H1 (cell line): ENCODE measurements at regions not wholly inside any gene's neighbourhood (a gene's known extent, or its start where the extent isn't known, plus 50 kb on each side); places are given as distances from the start of the nearest gene placed in this dataset.

ENCODE experiments used
- CTCF ChIA-PET: fragments of 300-600 bp; sonication (Branson Sonifier 250); formaldehyde crosslinking; loops from one replicate; lab custom pipeline; 2021; ENCODE audit not compliant: partially characterized antibody; lab: Charles Lee
- POLR2A ChIA-PET: fragments of 300-600 bp; sonication (Branson Sonifier 250); formaldehyde crosslinking; loops from one replicate; lab custom pipeline; 2021; ENCODE audit warnings: inconsistent platforms; ENCODE audit not compliant: partially characterized antibody; lab: Charles Lee
- DNase-seq, 2 experiments: peaks; one replicate each; pipeline versions ENCODE4 v3.0.0 to v3.0.0-alpha.2; 2010 to 2022; ENCODE audit warnings: low spot score in 2 of 2, low read depth in 1 of 2, mixed read lengths in 1 of 2
- FAIRE-seq: peaks from 2 replicates; lab custom pipeline; 2011; peaks lifted over from hg19 to GRCh38; lab: Jason Lieb, UNC
- H2AFZ ChIP-seq: 2 replicates; pipeline ENCODE4 v1.8.1; 2012; ENCODE audit warnings: low read length, inconsistent platforms
- H2AK5ac ChIP-seq: 2 replicates; pipeline ENCODE4 v1.6.1; 2013; ENCODE audit warnings: low read depth, low read length
- H2BK120ac ChIP-seq: replicated peaks from 2 replicates; pipeline ENCODE3; 2013; ENCODE audit warnings: low read depth, low read length, inconsistent platforms
- H2BK12ac ChIP-seq: 2 replicates; pipeline ENCODE4 v1.6.1; 2013; ENCODE audit warnings: low read depth, low read length
- H2BK15ac ChIP-seq: 2 replicates; pipeline ENCODE4 v1.6.1; 2013; ENCODE audit warnings: low read length
- H2BK20ac ChIP-seq: 2 replicates; pipeline ENCODE4 v1.6.1; 2013; ENCODE audit warnings: low read length
- H2BK5ac ChIP-seq: 2 replicates; pipeline ENCODE4 v1.6.1; 2013; ENCODE audit warnings: low read depth, low read length
- H3K14ac ChIP-seq: 2 replicates; pipeline ENCODE4 v1.6.1; 2013; ENCODE audit warnings: inconsistent platforms; ENCODE audit not compliant: insufficient read length
- H3K18ac ChIP-seq: 2 replicates; pipeline ENCODE4 v1.6.1; 2013; ENCODE audit warnings: low read length; ENCODE audit errors: extremely low read depth
- H3K23ac ChIP-seq: 2 replicates; pipeline ENCODE4 v1.6.1; 2013; ENCODE audit warnings: inconsistent platforms; ENCODE audit not compliant: insufficient read length
- H3K23me2 ChIP-seq: 2 replicates; pipeline ENCODE4 v1.6.1; 2013; ENCODE audit warnings: low read depth, low read length
- H3K27ac ChIP-seq: 2 replicates; pipeline ENCODE4 v1.6.1; 2011; ENCODE audit warnings: low read depth, low read length, inconsistent platforms
- H3K27me3 ChIP-seq, 4 experiments: replicated peaks in 1 of 4; 1 replicate in 1 of 4; 2 replicates in 3 of 4; pipeline versions ENCODE4 v1.6.1 to v1.8.1; 2011 to 2013; ENCODE audit warnings: low read length in 3 of 4, mild to moderate bottlenecking in 3 of 4, inconsistent platforms in 2 of 4, mixed read lengths in 2 of 4, moderate library complexity in 1 of 4; ENCODE audit not compliant: control insufficient read depth in 3 of 4, insufficient read depth in 3 of 4; ENCODE audit errors: extremely low read depth in 1 of 4
- H3K36me3 ChIP-seq, 4 experiments: 2 replicates each; pipeline versions ENCODE4 v1.6.1 to v1.8.1; 2011 to 2013; ENCODE audit warnings: mild to moderate bottlenecking in 4 of 4, low read length in 3 of 4, moderate library complexity in 2 of 4, control low read depth in 1 of 4, inconsistent platforms in 1 of 4; ENCODE audit not compliant: insufficient read depth in 4 of 4, control insufficient read depth in 2 of 4
- H3K4ac ChIP-seq: replicated peaks from 2 replicates; pipeline ENCODE3; 2013; ENCODE audit warnings: low read length, low read depth, mixed read lengths, inconsistent platforms; ENCODE audit not compliant: insufficient read length
- H3K4me1 ChIP-seq, 4 experiments: replicated peaks in 1 of 4; 1 replicate in 1 of 4; 2 replicates in 3 of 4; pipeline versions ENCODE4 v1.6.1 to v1.8.1; 2011 to 2013; ENCODE audit warnings: low read length in 3 of 4, inconsistent platforms in 2 of 4, mixed read lengths in 1 of 4; ENCODE audit not compliant: insufficient read depth in 4 of 4, control insufficient read depth in 3 of 4
- H3K4me2 ChIP-seq, 2 experiments: 2 replicates each; pipeline versions ENCODE4 v1.6.1 to v1.8.1; 2011 to 2013; ENCODE audit warnings: low read depth in 2 of 2, low read length in 2 of 2, control low read depth in 1 of 2, inconsistent platforms in 1 of 2, mild to moderate bottlenecking in 1 of 2; ENCODE audit not compliant: insufficient read depth in 1 of 2
- H3K4me3 ChIP-seq, 4 experiments: fragments of 200-600, 300-600 bp in 1 of 4; sonication (generic), shearing (Covaris generic), sonication (Bioruptor Twin) in 1 of 4; 2 replicates each; pipeline versions ENCODE4 v1.5.1 to v1.8.1; 2011 to 2016; ENCODE audit warnings: low read length in 4 of 4, low read depth in 3 of 4, control low read depth in 2 of 4, inconsistent platforms in 2 of 4, mild to moderate bottlenecking in 2 of 4, mixed read lengths in 1 of 4, moderate library complexity in 1 of 4; ENCODE audit not compliant: insufficient read depth in 2 of 4; ENCODE audit errors: extremely low read depth in 1 of 4
- H3K56ac ChIP-seq: replicated peaks from 2 replicates; pipeline ENCODE3; 2013; ENCODE audit warnings: low read depth, mild to moderate bottlenecking, mixed read lengths, low read length, inconsistent platforms; ENCODE audit not compliant: insufficient read length
- H3K79me1 ChIP-seq: 2 replicates; pipeline ENCODE4 v1.6.1; 2013; ENCODE audit warnings: low read depth, low read length, control low read depth
- H3K79me2 ChIP-seq, 2 experiments: 2 replicates each; pipeline versions ENCODE4 v1.6.1 to v1.8.1; 2012 to 2013; ENCODE audit warnings: low read length in 2 of 2, mild to moderate bottlenecking in 2 of 2, inconsistent platforms in 1 of 2; ENCODE audit not compliant: insufficient read depth in 2 of 2, control insufficient read depth in 1 of 2
- H3K9ac ChIP-seq, 4 experiments: replicated peaks in 1 of 4; 1 replicate in 1 of 4; 2 replicates in 3 of 4; pipeline versions ENCODE4 v1.6.1 to v1.8.1; 2011 to 2013; ENCODE audit warnings: low read depth in 3 of 4, low read length in 3 of 4, control low read depth in 2 of 4, mild to moderate bottlenecking in 2 of 4, moderate library complexity in 2 of 4, inconsistent platforms in 1 of 4; ENCODE audit errors: extremely low read depth in 1 of 4
- H3K9me3 ChIP-seq, 2 experiments: 2 replicates each; pipeline versions ENCODE4 v1.6.1 to v1.8.1; 2012 to 2013; ENCODE audit warnings: mild to moderate bottlenecking in 2 of 2, moderate library complexity in 2 of 2, control low read depth in 1 of 2, inconsistent platforms in 1 of 2, low read depth in 1 of 2, low read length in 1 of 2, mixed read lengths in 1 of 2; ENCODE audit not compliant: insufficient read depth in 2 of 2
- H4K20me1 ChIP-seq, 2 experiments: replicated peaks in 1 of 2; 2 replicates each; pipeline versions ENCODE3 to v1.8.1; 2011 to 2013; ENCODE audit warnings: inconsistent platforms in 2 of 2, low read length in 2 of 2, mild to moderate bottlenecking in 1 of 2; ENCODE audit not compliant: insufficient read depth in 2 of 2, control insufficient read depth in 1 of 2
- H4K5ac ChIP-seq: 2 replicates; pipeline ENCODE4 v1.6.1; 2013; ENCODE audit warnings: low read length, low read depth, mixed read lengths, inconsistent platforms; ENCODE audit not compliant: insufficient read length
- H4K8ac ChIP-seq: 2 replicates; pipeline ENCODE4 v1.8.0; 2013; ENCODE audit warnings: mild to moderate bottlenecking, moderate library complexity, low read length, inconsistent platforms; ENCODE audit not compliant: insufficient read depth; ENCODE audit errors: extremely low read depth
- H4K91ac ChIP-seq: replicated peaks from 2 replicates; pipeline ENCODE3; 2013; ENCODE audit warnings: low read length, mixed read lengths, inconsistent platforms; ENCODE audit not compliant: insufficient read length
- ASH2L ChIP-seq: fragments of 200-600, 300-600 bp; sonication (generic); IDR thresholded peaks from one replicate; pipeline ENCODE4 v1.7.1; 2017; ENCODE audit warnings: low read length
- BACH1 ChIP-seq: IDR thresholded peaks from 2 replicates; pipeline ENCODE4 v1.6.1; 2012; ENCODE audit warnings: low read length, improper control_type of control experiment
- HDAC2 ChIP-seq, 2 experiments: fragments of 300-600 bp in 1 of 2; sonication (generic) in 1 of 2; IDR thresholded peaks; 2 replicates each; pipeline ENCODE4 v1.6.1; 2011 to 2012; ENCODE audit warnings: low read depth in 2 of 2, low read length in 2 of 2, mild to moderate bottlenecking in 2 of 2, moderate library complexity in 2 of 2, borderline replicate concordance in 1 of 2, inconsistent platforms in 1 of 2
- KDM4A ChIP-seq: IDR thresholded peaks from one replicate; pipeline ENCODE4 v1.7.1; 2012; ENCODE audit warnings: low read depth, mild to moderate bottlenecking, moderate library complexity, low read length, inconsistent platforms; ENCODE audit not compliant: severe bottlenecking
- PHF8 ChIP-seq: fragments of 200-600 bp; sonication (generic); conservative IDR thresholded peaks from 2 replicates; pipeline ENCODE4 v1.7.1; 2012; ENCODE audit warnings: low read depth, mild to moderate bottlenecking, inconsistent platforms, low read length, moderate library complexity
- POLR2A ChIP-seq, 2 experiments: IDR thresholded peaks; 1 replicate in 1 of 2; 2 replicates in 1 of 2; pipeline ENCODE4 v1.6.1; 2011; ENCODE audit warnings: low read depth in 2 of 2, low read length in 2 of 2, mild to moderate bottlenecking in 2 of 2; ENCODE audit errors: control extremely low read depth in 1 of 2
- POU5F1 ChIP-seq: IDR thresholded peaks from 2 replicates; pipeline ENCODE4 v1.6.1; 2011; ENCODE audit warnings: low read depth, mild to moderate bottlenecking, low read length, moderate library complexity
- RAD21 ChIP-seq, 2 experiments: IDR thresholded peaks in 1 of 2; conservative IDR thresholded peaks in 1 of 2; 2 replicates each; pipeline ENCODE4 v1.6.1; 2011; ENCODE audit warnings: low read depth in 2 of 2, low read length in 2 of 2, improper control_type of control experiment in 1 of 2, inconsistent platforms in 1 of 2, mild to moderate bottlenecking in 1 of 2, moderate library complexity in 1 of 2
- SAP30 ChIP-seq: fragments of 300-600 bp; sonication (generic); IDR thresholded peaks from 2 replicates; pipeline ENCODE4 v1.7.1; 2012; ENCODE audit warnings: low read length, moderate library complexity, mild to moderate bottlenecking, inconsistent platforms; ENCODE audit not compliant: insufficient read depth, insufficient replicate concordance
- SP1 ChIP-seq: IDR thresholded peaks from 2 replicates; pipeline ENCODE4 v1.6.1; 2011; ENCODE audit warnings: low read depth, low read length
- TAF7 ChIP-seq: optimal IDR thresholded peaks from 2 replicates; pipeline ENCODE3; 2011; ENCODE audit warnings: low read depth, mild to moderate bottlenecking, inconsistent platforms, low read length, moderate library complexity, borderline replicate concordance
- WGBS, 2 experiments: shearing (Covaris generic) in 1 of 2; methylation state at CpG; one replicate each; pipeline versions ENCODE4 v1.1.6 to v1.1.7; 2013 to 2015; ENCODE audit warnings: low lambda C conversion rate in 2 of 2, mixed read lengths in 2 of 2, inconsistent platforms in 1 of 2, low coverage in 1 of 2, missing lambda C conversion rate in 1 of 2; ENCODE audit not compliant: insufficient replicate concordance in 2 of 2, insufficient coverage in 1 of 2, insufficient read length in 1 of 2; ENCODE audit errors: extremely low coverage in 1 of 2, missing lambda C conversion rate in 1 of 2; 5-methylcytosine and 5-hydroxymethylcytosine counted together

DNA sequence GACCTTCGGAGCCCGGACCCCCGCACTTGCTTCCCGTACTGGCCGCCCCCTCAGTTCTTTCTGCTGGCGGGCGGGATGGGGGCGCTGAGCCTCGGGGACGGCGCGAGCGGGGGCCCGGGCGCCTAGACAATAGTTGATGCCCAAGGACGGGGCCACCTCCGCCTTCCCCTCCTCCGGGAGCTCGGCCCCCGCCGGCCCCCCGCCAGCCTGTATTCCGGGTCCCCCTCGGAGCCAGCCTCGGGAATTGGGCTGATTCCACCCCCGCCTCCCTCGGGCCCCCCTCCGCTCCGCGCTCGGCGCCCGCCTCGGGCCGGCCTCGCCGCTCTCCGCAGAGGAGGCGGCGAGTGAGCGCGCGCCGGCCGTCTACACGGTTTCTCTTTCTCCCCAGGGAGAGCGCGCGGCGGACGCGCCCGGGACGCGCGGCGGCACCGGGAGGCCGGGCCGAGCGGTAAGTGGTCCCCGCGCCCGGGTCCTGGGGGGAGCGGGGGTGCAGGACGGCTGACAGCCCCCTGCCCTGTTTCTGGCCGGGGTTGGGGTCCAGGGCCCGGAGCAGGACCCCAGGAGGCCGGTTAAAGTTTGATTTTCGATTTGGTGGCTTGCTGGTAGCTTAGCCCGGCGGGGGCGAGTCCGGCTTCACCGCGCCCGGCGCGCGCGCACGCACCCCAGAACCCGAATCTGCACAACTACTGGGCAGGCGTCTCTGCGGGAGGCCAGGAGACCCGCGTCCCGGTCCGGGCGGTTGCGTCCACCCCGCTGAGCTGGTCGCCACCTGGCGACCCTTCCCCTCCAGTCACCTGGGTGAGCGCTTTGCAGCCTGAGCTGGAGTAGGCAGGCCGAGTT is 413.7 kb downstream of the PCNX1 start:
- FAIRE-seq, result no peak
- peak overlapping the region; percentile 88 to 91 for H3K4me2 ChIP-seq
- H3K79me1 ChIP-seq, result no peaks in the 10 kb centered on the region
- H4K8ac ChIP-seq, result peak overlapping the region; percentile 95
- ChIA-PET CTCF (interaction anchor here (0.6 to 1.9 kb wide), 6 partner anchors 11 to 182 kb away, joined by 3 to 8 read pairs (median 3); no protein-coding TSS in a partner anchor), POLR2A (interaction anchor here (0.7 to 2.9 kb wide), 25 partner anchors 10 to 680 kb away, joined by 3 to 19 read pairs (median 3); partner anchors contain the start of gene MAP3K9)
- peaks cover 3% of the 10 kb centered on the region; the same call in 1 of the 2 replicates for H3K23me2 ChIP-seq
- peak overlapping the region; percentile 3 for H2BK120ac ChIP-seq
- H3K9ac ChIP-seq, result peak overlapping the region; percentile 73 to 91 (median 80)
- H3K27ac ChIP-seq, result peak overlapping the region; percentile 79
- H3K79me2 ChIP-seq, result peaks cover 0 to 46% of the 10 kb centered on the region in 2 experiments; a peak in 3 of 4 replicates
- peak overlapping the region; percentile 40 for H3K56ac ChIP-seq
- no peak overlapping the region for H2BK20ac ChIP-seq
- no peak overlapping the region for H2AFZ ChIP-seq
- H2AK5ac ChIP-seq, result no peak overlapping the region
- peak overlapping the region; percentile 75 for H4K91ac ChIP-seq
- no peaks in the 10 kb centered on the region for H3K27me3 ChIP-seq
- H2BK15ac ChIP-seq, result no peak overlapping the region; the same call in 1 of the 2 replicates
- peaks cover 2% of the 10 kb centered on the region in 2 experiments for H4K20me1 ChIP-seq
- peak in 1 of 2 experiments; percentile 78 for DNase-seq
- 0 out of 2 replicates have a peak overlapping the region, but pooled peaks have one; percentile 62 for H2BK12ac ChIP-seq
- no peaks in the 10 kb centered on the region for H3K9me3 ChIP-seq
- peak overlapping the region; percentile 63 for H4K5ac ChIP-seq
- WGBS, 2 experiments, result 2% methylated on average over 46 of the region's 96 CpGs; no CpG with 5 or more reads in 1 of the 2 experiments
- no peak overlapping the region for H3K14ac ChIP-seq
- H3K4ac ChIP-seq, result no peak overlapping the region
- peak overlapping the region; percentile 54 to 89 (median 86) for H3K4me3 ChIP-seq
- peak overlapping the region; percentile 85 for H2BK5ac ChIP-seq
- H3K18ac ChIP-seq, result peak overlapping the region; percentile 85
- H3K4me1 ChIP-seq, result peaks cover 2 to 15% (median 8%) of the 10 kb centered on the region in 4 experiments; a peak in 4 of 7 replicates
- H3K36me3 ChIP-seq, result no peaks in the 10 kb centered on the region
- H3K23ac ChIP-seq, result no peak overlapping the region
- TF ChIP-seq POU5F1, result no peak
- peak; percentile 31 for TF ChIP-seq PHF8
- TF ChIP-seq KDM4A, result peak; percentile 53
- TF ChIP-seq BACH1, result no peak
- peak in 1 of 2 experiments; percentile 3; a peak in 2 of 3 replicates for TF ChIP-seq POLR2A (IDR thresholded peaks at IDR 0.05; ENCODE audit: control extremely low read depth in 1 of 2, low read depth in 2 of 2, low read length in 2 of 2)
- TF ChIP-seq RAD21 (IDR thresholded peaks at IDR 0.05 in 1 of 2, conservative IDR thresholded peaks at IDR 0.05 in 1 of 2; ENCODE audit: low read depth in 2 of 2, low read length in 2 of 2), result peak; percentile 5 to 21; a peak in 2 of 4 replicates
- no peak for TF ChIP-seq SAP30
- no peak for TF ChIP-seq SP1
- TF ChIP-seq ASH2L, result peak; percentile 73
- TF ChIP-seq TAF7, result peak; percentile 73
- TF ChIP-seq HDAC2 (IDR thresholded peaks at IDR 0.05; ENCODE audit: borderline replicate concordance in 1 of 2, low read depth in 2 of 2, low read length in 2 of 2), result no peak; a peak in 1 of 4 replicates
